HUES48 (cell line): ENCODE measurements at regions not wholly inside any gene's neighbourhood (a gene's known extent, or its start where the extent isn't known, plus 50 kb on each side); places are given as distances from the start of the nearest gene placed in this dataset.
A peak's percentile ranks its signal among the peaks of the same experiment; 100 is the strongest.

Source experiments
- H3K27ac ChIP-seq: one replicate; pipeline ENCODE4 v1.7.0; 2013; ENCODE audit warnings: low read depth, low read length, inconsistent platforms
- H3K27me3 ChIP-seq: 2 replicates; pipeline ENCODE4 v1.6.1; 2013; ENCODE audit warnings: mild to moderate bottlenecking, low read length; ENCODE audit not compliant: control insufficient read depth, insufficient read depth
- H3K36me3 ChIP-seq: 2 replicates; pipeline ENCODE4 v1.6.1; 2013; ENCODE audit warnings: low read length; ENCODE audit not compliant: control insufficient read depth, insufficient read depth
- H3K4me1 ChIP-seq: 2 replicates; pipeline ENCODE4 v1.6.1; 2013; ENCODE audit warnings: mild to moderate bottlenecking, low read length; ENCODE audit not compliant: control insufficient read depth, insufficient read depth
- H3K4me3 ChIP-seq: 2 replicates; pipeline ENCODE4 v1.5.1; 2013; ENCODE audit warnings: mild to moderate bottlenecking, low read depth, low read length
- H3K9ac ChIP-seq: 2 replicates; pipeline ENCODE4 v1.6.1; 2013; ENCODE audit warnings: mild to moderate bottlenecking, low read depth, low read length, moderate library complexity
- H3K9me3 ChIP-seq: 2 replicates; pipeline ENCODE4 v1.6.1; 2013; ENCODE audit warnings: low read length; ENCODE audit not compliant: control insufficient read depth, insufficient read depth

DNA sequence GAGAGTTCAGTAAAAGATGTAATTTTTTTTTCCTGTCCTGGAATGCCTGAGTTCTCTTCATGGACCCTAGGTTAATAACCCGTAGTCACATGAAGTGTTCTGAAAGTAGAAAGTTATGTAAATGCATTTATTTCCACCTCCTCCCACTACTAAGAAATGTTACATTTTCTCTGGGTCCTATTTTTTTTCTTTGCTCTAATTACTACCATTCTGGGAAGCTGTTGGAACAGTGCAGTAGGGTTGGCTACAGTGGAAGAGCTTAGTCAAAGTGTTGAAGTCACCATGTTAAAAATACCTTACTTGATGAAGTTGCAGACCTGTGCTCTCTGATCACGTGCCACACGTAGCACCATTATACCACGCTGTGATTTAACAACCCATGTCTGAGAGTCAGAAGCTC is 153.8 kb upstream of the TSC22D2 start:
- Histone ChIP-seq H3K27ac (no peak overlapping the region), H3K4me3 (no peak overlapping the region), H3K36me3 (no peaks in the 10 kb centered on the region), H3K9ac (no peak overlapping the region), H3K27me3 (no peaks in the 10 kb centered on the region), H3K9me3 (no peaks in the 10 kb centered on the region), H3K4me1 (peaks cover 16% of the 10 kb centered on the region; the same call in 1 of the 2 replicates)

- no peaks in the 10 kb centered on the region for H3K36me3 ChIP-seq
- no peak overlapping the region for H3K27ac ChIP-seq
- H3K4me1 ChIP-seq = peaks cover 23% of the 10 kb centered on the region; the same call in 1 of the 2 replicates
- no peaks in the 10 kb centered on the region for H3K9me3 ChIP-seq
- H3K9ac ChIP-seq = no peak overlapping the region
- H3K4me3 ChIP-seq = no peak overlapping the region
- no peaks in the 10 kb centered on the region for H3K27me3 ChIP-seq
These were observed 154.5 kb upstream of the TSC22D2 start for GRCh38 chr3:150253622-150254021.

- H3K4me3 ChIP-seq = no peak overlapping the region
- no peak overlapping the region for H3K27ac ChIP-seq
- no peaks in the 10 kb centered on the region for H3K27me3 ChIP-seq
- no peaks in the 10 kb centered on the region for H3K36me3 ChIP-seq
- H3K9ac ChIP-seq = no peak overlapping the region
- H3K4me1 ChIP-seq = peaks cover 29% of the 10 kb centered on the region; the same call in 1 of the 2 replicates
- H3K9me3 ChIP-seq = no peaks in the 10 kb centered on the region
These were observed 155.6 kb upstream of the TSC22D2 start for GRCh38 chr3:150252462-150252861.

DNA sequence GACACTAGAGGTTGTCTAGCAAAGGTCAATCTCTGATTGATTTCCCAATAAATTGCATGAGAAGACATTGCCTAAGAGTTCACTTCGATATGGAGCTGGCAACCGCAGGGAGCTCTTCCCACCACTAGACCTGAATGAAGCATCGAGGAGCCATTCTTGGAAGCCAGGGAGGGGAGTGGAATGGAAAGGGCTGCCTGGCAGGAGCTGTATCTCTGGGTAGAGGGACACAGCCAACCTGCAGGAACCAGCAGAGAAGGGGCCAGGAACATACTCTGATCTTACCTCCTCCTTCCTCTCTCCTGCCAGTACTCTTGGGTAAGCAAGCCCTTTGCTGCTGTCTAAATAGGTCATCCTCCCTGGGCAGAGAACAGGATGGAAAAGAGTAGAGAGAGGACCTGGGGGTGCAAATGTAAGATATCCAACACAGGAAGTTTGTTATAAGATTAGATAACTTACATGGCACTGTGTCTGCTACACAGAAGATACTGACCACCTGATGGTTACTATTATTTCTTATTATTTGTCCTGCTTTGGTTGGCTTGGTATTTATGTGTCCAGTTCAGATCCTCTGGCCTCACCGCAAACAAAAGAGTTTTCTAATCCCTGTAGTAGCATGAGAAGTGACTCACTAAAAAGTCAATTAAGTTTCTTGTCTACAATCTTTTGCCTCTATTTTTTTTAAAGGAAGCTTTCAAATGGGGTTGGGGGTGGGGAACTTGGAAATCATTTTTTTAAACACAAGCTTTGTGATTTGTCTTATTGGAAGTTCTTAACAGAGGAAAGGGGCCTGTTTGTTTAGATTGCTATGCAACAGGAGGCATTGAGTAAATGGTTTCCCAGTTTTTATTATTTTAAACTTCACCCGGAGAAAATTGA is 156.7 kb upstream of the TSC22D2 start:
- Histone ChIP-seq H3K36me3 (no peaks in the 10 kb centered on the region), H3K4me1 (peaks cover 29% of the 10 kb centered on the region; the same call in 1 of the 2 replicates), H3K9ac (no peak overlapping the region), H3K4me3 (no peak overlapping the region), H3K27ac (no peak overlapping the region), H3K9me3 (no peaks in the 10 kb centered on the region), H3K27me3 (no peaks in the 10 kb centered on the region)

- no peaks in the 10 kb centered on the region for H3K9me3 ChIP-seq
- no peaks in the 10 kb centered on the region for H3K36me3 ChIP-seq
- no peak overlapping the region for H3K27ac ChIP-seq
- peaks cover 22% of the 10 kb centered on the region; the same call in 1 of the 2 replicates for H3K4me1 ChIP-seq
- no peak overlapping the region for H3K9ac ChIP-seq
- no peaks in the 10 kb centered on the region for H3K27me3 ChIP-seq
- H3K4me3 ChIP-seq = no peak overlapping the region
These were observed 158.2 kb upstream of the TSC22D2 start for GRCh38 chr3:150249779-150250470.

DNA sequence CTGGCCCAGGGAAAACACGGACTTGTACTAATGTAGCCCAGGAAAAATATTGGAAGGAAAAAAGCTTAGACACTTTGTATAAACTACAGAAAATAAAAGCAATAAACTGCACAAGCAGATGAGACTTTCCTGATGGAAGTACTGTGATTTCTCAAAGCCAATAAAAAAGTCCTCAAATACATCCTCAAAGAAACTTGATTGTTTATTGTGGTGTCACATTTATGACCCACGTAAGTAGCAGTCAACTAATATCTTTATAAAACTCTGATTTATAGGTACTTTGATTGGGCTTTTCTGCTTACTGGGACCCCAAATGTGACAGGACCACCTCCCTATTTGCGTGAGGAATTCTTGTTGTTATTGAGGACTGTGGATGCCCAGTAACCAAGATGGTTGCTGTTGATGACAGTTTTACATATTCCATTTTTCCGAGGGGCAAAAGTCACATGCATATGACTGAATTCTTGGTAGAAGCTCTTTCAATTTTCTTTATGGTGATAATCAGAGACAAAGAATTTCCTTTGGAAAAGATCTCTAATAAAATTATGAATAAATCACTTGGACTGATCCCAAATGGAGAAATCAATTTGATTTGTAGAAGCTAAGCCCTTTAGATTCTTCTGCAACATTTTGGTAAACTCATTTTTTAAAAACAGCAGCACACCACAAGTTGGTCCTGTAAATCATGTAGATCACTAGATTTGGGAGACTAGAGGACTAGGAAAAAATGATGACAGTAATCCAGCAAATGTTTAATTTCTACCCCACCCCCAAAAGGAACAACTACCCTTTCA is 159.0 kb upstream of the TSC22D2 start:
- Histone ChIP-seq H3K27ac (no peak overlapping the region), H3K36me3 (no peaks in the 10 kb centered on the region), H3K9ac (no peak overlapping the region), H3K4me3 (no peak overlapping the region), H3K4me1 (peaks cover 22% of the 10 kb centered on the region; the same call in 1 of the 2 replicates), H3K9me3 (no peaks in the 10 kb centered on the region), H3K27me3 (no peaks in the 10 kb centered on the region)

GRCh38 chr3:150248116-150248887 is 159.8 kb upstream of the TSC22D2 start:
- H3K27ac ChIP-seq = no peak overlapping the region
- no peaks in the 10 kb centered on the region for H3K27me3 ChIP-seq
- H3K4me3 ChIP-seq = no peak overlapping the region
- no peak overlapping the region for H3K9ac ChIP-seq
- peaks cover 22% of the 10 kb centered on the region; the same call in 1 of the 2 replicates for H3K4me1 ChIP-seq
- no peaks in the 10 kb centered on the region for H3K36me3 ChIP-seq
- H3K9me3 ChIP-seq = no peaks in the 10 kb centered on the region

GRCh38 chr3:150247441-150247840 is 160.7 kb upstream of the TSC22D2 start:
- Histone ChIP-seq H3K9me3 (no peaks in the 10 kb centered on the region), H3K36me3 (no peaks in the 10 kb centered on the region), H3K4me3 (no peak overlapping the region), H3K4me1 (peaks cover 25% of the 10 kb centered on the region), H3K27ac (no peak overlapping the region), H3K9ac (no peak overlapping the region), H3K27me3 (no peaks in the 10 kb centered on the region)

DNA sequence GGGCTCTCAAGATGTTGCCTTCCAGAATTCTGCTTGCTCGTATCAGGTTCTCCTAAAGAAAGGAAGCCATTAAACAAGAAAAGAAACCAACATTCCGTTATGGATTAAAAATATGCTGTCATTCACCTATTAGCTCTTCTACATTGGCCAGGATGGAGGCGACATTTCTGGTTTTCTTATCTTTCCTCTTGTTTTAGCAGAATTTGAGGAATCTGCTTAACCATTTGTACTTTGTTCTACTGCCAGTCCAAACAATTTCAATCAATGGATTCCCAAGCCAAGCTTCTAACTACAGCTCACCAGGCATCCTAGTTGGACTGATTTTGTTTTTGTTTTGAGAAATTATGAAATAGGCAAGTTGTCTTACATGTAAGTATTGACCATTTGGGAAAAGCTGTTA is 164.6 kb upstream of the TSC22D2 start:
- Histone ChIP-seq H3K4me1 (peaks cover 23% of the 10 kb centered on the region), H3K36me3 (no peaks in the 10 kb centered on the region), H3K9ac (no peak overlapping the region), H3K4me3 (no peak overlapping the region), H3K27ac (no peak overlapping the region), H3K9me3 (no peaks in the 10 kb centered on the region), H3K27me3 (no peaks in the 10 kb centered on the region)

- Histone ChIP-seq H3K9ac (no peak overlapping the region), H3K9me3 (no peaks in the 10 kb centered on the region), H3K36me3 (no peaks in the 10 kb centered on the region), H3K27me3 (no peaks in the 10 kb centered on the region), H3K4me3 (no peak overlapping the region), H3K27ac (peak overlapping the region; percentile 16), H3K4me1 (peaks cover 19% of the 10 kb centered on the region)
These were observed 165.7 kb upstream of the TSC22D2 start for GRCh38 chr3:150242220-150242936.
